ENCODE measurements at regions not wholly inside any gene's neighbourhood (a gene's known extent, or its start where the extent isn't known, plus 50 kb on each side); places are given as distances from the start of the nearest gene placed in this dataset.

DNA sequence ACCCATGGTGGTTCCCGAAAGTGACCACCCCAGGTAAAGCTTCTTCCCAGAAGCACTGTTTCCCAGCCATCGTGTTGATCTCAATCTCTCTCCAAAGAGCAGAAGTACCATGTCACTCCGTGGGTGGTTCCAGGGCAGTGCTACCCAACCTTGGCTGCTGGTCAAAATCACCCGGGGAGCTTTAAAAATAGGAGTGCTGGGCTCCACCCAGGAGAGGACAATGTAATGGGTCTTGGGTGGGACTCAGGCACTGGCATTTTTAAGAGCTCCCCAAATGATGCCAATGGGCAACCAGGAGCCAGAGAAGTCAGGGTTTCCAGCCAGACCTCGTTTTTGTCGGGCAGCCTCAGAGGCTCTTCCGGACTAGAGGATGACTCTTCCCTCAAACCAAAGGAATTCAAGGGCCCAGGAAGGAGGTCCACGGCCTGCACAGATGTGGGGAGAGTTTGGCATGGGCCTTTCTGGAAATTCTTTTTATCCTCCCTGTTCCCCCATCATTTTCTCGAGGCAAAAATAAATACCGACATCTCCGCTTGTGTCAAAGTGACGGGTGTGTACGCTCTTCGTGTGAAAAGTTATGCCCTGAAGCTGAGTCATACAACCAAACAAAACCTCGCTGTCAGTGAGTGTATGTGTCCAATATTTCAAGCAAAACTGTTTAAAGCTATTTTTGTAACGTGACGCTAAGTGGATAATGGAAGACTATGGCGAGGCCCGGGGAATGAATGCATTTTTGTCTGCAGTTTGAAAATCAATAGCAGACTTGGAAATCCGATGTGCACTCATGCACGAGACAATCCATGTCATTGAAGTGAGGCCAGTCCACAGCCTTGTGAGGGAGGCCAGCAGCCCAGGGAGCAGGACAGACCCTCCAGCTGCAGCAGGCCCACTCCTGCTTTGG, 364.1 kb downstream of the FOXL1 start:
- H3K4me1 ChIP-seq (ENCODE audit: control insufficient read depth, insufficient read depth, low read length), result no peaks in the 10 kb centered on the region
- no peak for DNase-seq (ENCODE audit: low read depth, low spot score)
- no peaks in the 10 kb centered on the region for H3K36me3 ChIP-seq (ENCODE audit: control insufficient read depth, insufficient read depth, low read length)
- H3K4me3 ChIP-seq (ENCODE audit: low read length), result no peak overlapping the region
- no peaks in the 10 kb centered on the region for H3K27me3 ChIP-seq (ENCODE audit: control insufficient read depth, insufficient read depth, low read length)
- no peak overlapping the region for H3K27ac ChIP-seq (ENCODE audit: low read length)
- H3K9me3 ChIP-seq (ENCODE audit: control insufficient read depth, insufficient read depth, low read length), result no peaks in the 10 kb centered on the region
- no CpG with 5 or more reads among the region's 21 CpGs for WGBS (ENCODE audit: insufficient coverage, insufficient read length)

DNA sequence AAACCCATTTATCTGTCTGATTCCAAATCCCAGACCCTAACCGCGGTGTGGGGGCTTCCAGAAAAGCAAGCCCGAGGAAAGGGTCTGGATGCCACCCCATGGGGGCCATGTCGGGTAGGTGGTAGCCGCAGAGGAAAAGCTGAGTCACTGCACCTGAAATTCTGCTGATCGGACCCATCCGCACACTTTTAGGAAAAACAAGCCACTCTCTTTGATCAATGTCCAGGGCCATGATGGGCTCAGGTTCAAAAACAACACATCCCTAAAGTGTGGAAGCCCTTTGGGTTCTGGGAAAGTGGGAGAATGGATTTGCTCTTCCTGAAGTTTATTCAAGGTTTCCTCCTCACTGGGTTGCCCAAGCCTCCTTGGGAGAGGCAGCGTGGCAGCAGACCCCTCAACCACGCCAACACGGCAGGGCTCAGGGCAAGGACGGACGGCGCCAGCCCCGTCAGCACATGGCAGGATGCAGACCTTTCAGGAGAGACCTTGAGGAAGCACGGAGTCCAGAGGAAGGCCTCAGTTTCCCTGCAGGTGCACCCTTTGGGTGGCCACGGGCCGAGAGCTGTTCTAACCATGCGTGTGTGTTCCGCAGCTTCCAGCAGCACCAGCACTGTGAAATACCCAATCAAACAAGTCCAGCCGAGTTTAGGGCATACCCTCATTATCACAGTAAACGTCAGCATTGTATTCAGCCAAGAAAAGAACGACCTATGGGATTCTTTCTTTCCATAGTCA, 367.0 kb downstream of the FOXL1 start:
- Histone ChIP-seq H3K4me1 (ENCODE audit: control insufficient read depth, insufficient read depth, low read length) (no peaks in the 10 kb centered on the region), H3K4me3 (ENCODE audit: low read length) (no peak overlapping the region), H3K27ac (ENCODE audit: low read length) (no peak overlapping the region), H3K9me3 (ENCODE audit: control insufficient read depth, insufficient read depth, low read length) (no peaks in the 10 kb centered on the region), H3K27me3 (ENCODE audit: control insufficient read depth, insufficient read depth, low read length) (no peaks in the 10 kb centered on the region), H3K36me3 (ENCODE audit: control insufficient read depth, insufficient read depth, low read length) (no peaks in the 10 kb centered on the region)
- no peak for DNase-seq (ENCODE audit: low read depth, low spot score)
- no CpG with 5 or more reads among the region's 22 CpGs for WGBS (ENCODE audit: insufficient coverage, insufficient read length)

DNA sequence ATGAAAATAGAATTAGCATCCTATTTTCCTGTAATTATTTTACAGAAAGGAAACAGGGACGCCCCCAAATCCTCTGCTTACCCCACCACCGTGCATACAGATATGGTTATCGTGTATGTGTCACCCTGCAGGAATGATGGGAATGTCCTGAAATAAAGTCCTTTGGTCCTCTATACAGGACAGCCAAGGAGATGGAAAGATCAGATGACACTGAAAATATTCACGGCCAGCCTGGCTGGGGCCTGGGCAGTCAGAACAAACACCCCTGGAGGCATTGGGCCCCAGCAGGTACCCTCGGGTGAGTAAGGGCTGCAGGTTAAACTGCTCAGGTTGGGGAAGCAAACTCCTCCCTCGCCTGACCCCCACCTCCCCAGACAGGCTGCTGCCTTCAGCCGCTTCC, 368.0 kb downstream of the FOXL1 start:
- no peak overlapping the region for H3K4me3 ChIP-seq (ENCODE audit: low read length)
- no peaks in the 10 kb centered on the region for H3K4me1 ChIP-seq (ENCODE audit: control insufficient read depth, insufficient read depth, low read length)
- no peak overlapping the region for H3K27ac ChIP-seq (ENCODE audit: low read length)
- DNase-seq (ENCODE audit: low read depth, low spot score), result no peak
- no peaks in the 10 kb centered on the region for H3K9me3 ChIP-seq (ENCODE audit: control insufficient read depth, insufficient read depth, low read length)
- H3K27me3 ChIP-seq (ENCODE audit: control insufficient read depth, insufficient read depth, low read length), result no peaks in the 10 kb centered on the region
- H3K36me3 ChIP-seq (ENCODE audit: control insufficient read depth, insufficient read depth, low read length), result no peaks in the 10 kb centered on the region
- no CpG with 5 or more reads among the region's 7 CpGs for WGBS (ENCODE audit: insufficient coverage, insufficient read length)

DNA sequence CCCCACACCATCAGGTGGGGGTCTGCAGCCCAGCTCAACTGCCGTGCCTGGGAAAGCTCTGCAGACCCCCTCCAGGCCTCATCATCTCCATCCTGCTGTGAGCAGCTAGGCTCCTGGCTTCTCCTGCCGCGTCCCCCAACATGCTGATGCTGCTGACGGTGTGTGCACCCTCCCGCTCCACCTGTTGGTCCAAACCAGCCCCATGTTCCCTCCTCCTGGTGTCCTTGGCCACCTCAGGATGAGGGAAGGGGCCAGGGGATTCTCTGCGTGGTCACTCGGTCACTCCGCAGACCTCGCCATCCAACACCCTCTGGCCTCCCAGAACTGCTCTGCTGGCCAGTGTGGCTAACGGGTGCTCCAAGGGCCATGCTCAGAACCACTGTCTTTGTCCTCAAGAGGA, 368.6 kb downstream of the FOXL1 start:
- Histone ChIP-seq H3K9me3 (ENCODE audit: control insufficient read depth, insufficient read depth, low read length) (no peaks in the 10 kb centered on the region), H3K4me3 (ENCODE audit: low read length) (no peak overlapping the region; the same call in 1 of the 2 replicates), H3K27me3 (ENCODE audit: control insufficient read depth, insufficient read depth, low read length) (no peaks in the 10 kb centered on the region), H3K36me3 (ENCODE audit: control insufficient read depth, insufficient read depth, low read length) (no peaks in the 10 kb centered on the region), H3K4me1 (ENCODE audit: control insufficient read depth, insufficient read depth, low read length) (no peaks in the 10 kb centered on the region), H3K27ac (ENCODE audit: low read length) (no peak overlapping the region)
- WGBS (ENCODE audit: insufficient coverage, insufficient read length), result no CpG with 5 or more reads among the region's 10 CpGs
- no peak for DNase-seq (ENCODE audit: low read depth, low spot score)

DNA sequence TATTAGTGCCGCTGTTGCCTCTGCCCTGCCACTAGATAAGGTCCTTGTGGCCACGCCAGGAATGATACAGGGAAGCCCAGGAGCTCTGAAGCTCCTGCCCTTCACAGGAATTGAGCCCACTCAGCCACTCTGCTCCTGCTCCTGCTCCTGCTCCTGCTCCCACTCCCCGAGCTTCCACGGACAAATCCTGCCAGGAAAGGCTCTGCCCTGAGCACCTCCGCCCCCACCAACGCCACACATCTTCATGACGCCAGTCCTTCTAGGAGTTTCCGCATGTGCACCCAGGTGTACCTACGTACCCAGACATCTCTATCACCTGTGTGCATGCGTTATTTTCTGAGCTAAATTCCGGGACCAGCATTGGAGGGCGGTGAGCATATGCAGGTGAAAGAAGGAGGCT, 369.1 kb downstream of the C16orf95 start:
- Histone ChIP-seq H3K36me3 (ENCODE audit: control insufficient read depth, insufficient read depth, low read length) (no peaks in the 10 kb centered on the region), H3K9me3 (ENCODE audit: control insufficient read depth, insufficient read depth, low read length) (no peaks in the 10 kb centered on the region), H3K27ac (ENCODE audit: low read length) (no peak overlapping the region), H3K4me1 (ENCODE audit: control insufficient read depth, insufficient read depth, low read length) (no peaks in the 10 kb centered on the region), H3K4me3 (ENCODE audit: low read length) (no peak overlapping the region), H3K27me3 (ENCODE audit: control insufficient read depth, insufficient read depth, low read length) (no peaks in the 10 kb centered on the region)
- no peak for DNase-seq (ENCODE audit: low read depth, low spot score)
- WGBS (ENCODE audit: insufficient coverage, insufficient read length), result no CpG with 5 or more reads among the region's 12 CpGs

DNA sequence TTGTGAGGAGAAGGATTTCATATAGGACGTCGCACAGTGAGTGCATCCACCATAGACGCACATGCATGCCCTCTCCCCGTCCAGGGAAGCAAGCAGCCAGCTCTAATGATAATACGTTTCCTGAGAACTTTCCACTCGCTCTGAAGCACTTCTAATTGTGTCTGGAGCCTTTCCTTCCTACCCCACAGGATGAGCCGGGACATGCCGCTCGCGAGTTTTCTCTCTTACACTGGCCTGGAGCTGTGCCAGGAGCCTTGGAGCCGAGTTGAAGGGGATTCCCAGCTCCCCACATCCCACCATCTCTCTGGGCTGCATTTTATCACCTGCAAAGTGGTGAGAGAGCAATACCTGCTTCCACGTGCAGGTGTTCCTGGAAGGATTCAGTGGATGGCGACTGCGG, 368.1 kb downstream of the C16orf95 start:
- H3K36me3 ChIP-seq (ENCODE audit: control insufficient read depth, insufficient read depth, low read length), result no peaks in the 10 kb centered on the region
- H3K27ac ChIP-seq (ENCODE audit: low read length), result no peak overlapping the region
- no CpG with 5 or more reads among the region's 14 CpGs for WGBS (ENCODE audit: insufficient coverage, insufficient read length)
- H3K4me3 ChIP-seq (ENCODE audit: low read length), result no peak overlapping the region
- H3K9me3 ChIP-seq (ENCODE audit: control insufficient read depth, insufficient read depth, low read length), result no peaks in the 10 kb centered on the region
- no peaks in the 10 kb centered on the region for H3K27me3 ChIP-seq (ENCODE audit: control insufficient read depth, insufficient read depth, low read length)
- DNase-seq (ENCODE audit: low read depth, low spot score), result no peak
- peaks cover under 1% of the 10 kb centered on the region; the same call in 1 of the 2 replicates for H3K4me1 ChIP-seq (ENCODE audit: control insufficient read depth, insufficient read depth, low read length)

DNA sequence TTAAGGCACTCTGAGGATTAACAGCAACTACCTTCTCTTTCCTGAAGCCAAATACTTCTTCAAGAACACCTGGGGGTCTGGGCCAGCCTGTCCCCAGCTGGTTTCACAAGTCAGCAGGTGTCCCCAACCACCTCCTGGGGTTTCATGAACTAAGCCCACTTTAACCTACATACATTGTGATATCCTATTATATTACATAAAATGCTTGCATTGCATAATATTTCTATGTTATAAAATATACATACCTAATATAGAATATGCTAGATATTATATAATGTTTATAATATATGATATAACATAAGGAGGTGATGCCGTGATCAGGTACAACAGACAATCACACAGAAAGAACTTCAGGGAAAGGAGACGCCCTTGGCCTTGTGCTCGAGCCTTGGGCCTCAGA, 367.6 kb downstream of the C16orf95 start:
- no peak for DNase-seq (ENCODE audit: low read depth, low spot score)
- no peaks in the 10 kb centered on the region for H3K36me3 ChIP-seq (ENCODE audit: control insufficient read depth, insufficient read depth, low read length)
- H3K4me1 ChIP-seq (ENCODE audit: control insufficient read depth, insufficient read depth, low read length), result peaks cover 1% of the 10 kb centered on the region; the same call in 1 of the 2 replicates
- no CpG with 5 or more reads among the region's 3 CpGs for WGBS (ENCODE audit: insufficient coverage, insufficient read length)
- H3K27ac ChIP-seq (ENCODE audit: low read length), result no peak overlapping the region
- H3K27me3 ChIP-seq (ENCODE audit: control insufficient read depth, insufficient read depth, low read length), result no peaks in the 10 kb centered on the region
- H3K9me3 ChIP-seq (ENCODE audit: control insufficient read depth, insufficient read depth, low read length), result no peaks in the 10 kb centered on the region
- H3K4me3 ChIP-seq (ENCODE audit: low read length), result no peak overlapping the region

DNA sequence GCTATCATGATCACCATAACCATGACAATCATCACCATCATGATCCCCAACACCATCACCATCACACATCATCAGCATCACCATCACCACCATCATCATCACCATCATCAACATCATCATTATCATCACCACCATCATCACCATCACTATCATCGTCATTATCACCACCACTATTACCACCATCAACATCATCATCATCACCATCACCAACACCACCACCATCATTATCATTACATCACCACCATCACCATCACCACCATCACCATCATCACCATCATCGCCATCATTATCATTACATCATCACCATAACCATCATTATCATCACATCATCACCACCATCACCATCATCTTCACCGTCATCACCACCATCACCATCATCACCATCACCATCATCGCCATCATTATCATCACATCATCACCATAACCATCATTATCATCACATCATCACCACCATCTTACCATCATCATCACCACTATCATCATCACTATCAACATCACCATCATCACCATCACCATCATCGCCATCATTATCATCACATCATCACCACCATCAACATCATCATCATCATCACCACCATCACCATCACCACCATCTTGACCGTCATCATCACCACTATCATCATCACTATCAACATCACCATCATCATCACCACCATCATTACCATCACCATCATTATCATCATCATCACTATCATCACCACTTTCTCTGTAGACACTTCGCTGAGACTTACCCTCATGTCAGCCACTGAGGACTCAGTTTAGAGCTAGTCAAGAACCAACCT, 366.0 kb downstream of the C16orf95 start:
- H3K4me1 ChIP-seq (ENCODE audit: control insufficient read depth, insufficient read depth, low read length), result peaks cover 1% of the 10 kb centered on the region; the same call in 1 of the 2 replicates
- H3K27me3 ChIP-seq (ENCODE audit: control insufficient read depth, insufficient read depth, low read length), result no peaks in the 10 kb centered on the region
- no peak overlapping the region for H3K4me3 ChIP-seq (ENCODE audit: low read length)
- 100% methylated on average over 5 of the region's 7 CpGs for WGBS (ENCODE audit: insufficient coverage, insufficient read length)
- no peak for DNase-seq (ENCODE audit: low read depth, low spot score)
- H3K9me3 ChIP-seq (ENCODE audit: control insufficient read depth, insufficient read depth, low read length), result no peaks in the 10 kb centered on the region
- no peak overlapping the region for H3K27ac ChIP-seq (ENCODE audit: low read length)
- no peaks in the 10 kb centered on the region for H3K36me3 ChIP-seq (ENCODE audit: control insufficient read depth, insufficient read depth, low read length)

DNA sequence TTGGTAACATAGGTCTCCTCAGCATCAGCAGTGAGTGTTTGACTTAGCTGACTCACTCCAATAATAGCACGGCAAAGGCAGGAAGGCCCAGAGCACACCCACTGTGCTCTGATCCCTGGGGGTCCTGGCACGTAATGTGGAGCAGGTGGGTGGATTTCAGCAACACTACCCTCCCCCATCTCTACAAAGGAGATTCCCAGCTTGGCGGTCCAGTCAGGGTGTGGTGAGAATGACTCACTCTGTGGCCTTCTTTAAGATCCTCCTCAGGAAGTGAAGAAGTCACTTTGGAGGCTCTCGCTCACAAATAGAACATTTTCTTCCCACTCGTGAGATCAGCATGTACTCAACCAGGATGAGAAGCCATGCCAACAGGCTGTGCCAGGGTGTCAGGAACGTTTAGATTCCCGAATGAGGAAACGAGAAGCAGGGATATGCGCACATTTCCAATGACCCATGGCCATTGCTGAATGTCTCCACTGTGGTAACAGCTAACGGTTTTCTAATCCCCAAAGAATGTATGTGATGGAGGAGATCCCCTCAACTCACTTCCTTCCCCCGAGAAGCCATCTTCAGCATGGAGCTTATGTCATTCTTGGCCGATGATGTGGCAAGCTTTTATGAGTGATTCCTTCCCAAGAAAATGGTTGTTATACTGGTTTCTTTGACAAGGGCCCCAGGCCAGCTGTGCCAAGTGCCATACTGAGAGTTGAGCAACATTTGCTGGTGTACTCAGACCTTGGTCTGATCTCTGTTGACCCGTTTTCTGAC, 365.2 kb downstream of the C16orf95 start:
- Histone ChIP-seq H3K4me1 (ENCODE audit: control insufficient read depth, insufficient read depth, low read length) (peaks cover 1% of the 10 kb centered on the region; the same call in 1 of the 2 replicates), H3K27me3 (ENCODE audit: control insufficient read depth, insufficient read depth, low read length) (no peaks in the 10 kb centered on the region), H3K9me3 (ENCODE audit: control insufficient read depth, insufficient read depth, low read length) (no peaks in the 10 kb centered on the region), H3K27ac (ENCODE audit: low read length) (no peak overlapping the region), H3K36me3 (ENCODE audit: control insufficient read depth, insufficient read depth, low read length) (no peaks in the 10 kb centered on the region), H3K4me3 (ENCODE audit: low read length) (no peak overlapping the region)
- no peak for DNase-seq (ENCODE audit: low read depth, low spot score)
- WGBS (ENCODE audit: insufficient coverage, insufficient read length), result no CpG with 5 or more reads among the region's 13 CpGs

DNA sequence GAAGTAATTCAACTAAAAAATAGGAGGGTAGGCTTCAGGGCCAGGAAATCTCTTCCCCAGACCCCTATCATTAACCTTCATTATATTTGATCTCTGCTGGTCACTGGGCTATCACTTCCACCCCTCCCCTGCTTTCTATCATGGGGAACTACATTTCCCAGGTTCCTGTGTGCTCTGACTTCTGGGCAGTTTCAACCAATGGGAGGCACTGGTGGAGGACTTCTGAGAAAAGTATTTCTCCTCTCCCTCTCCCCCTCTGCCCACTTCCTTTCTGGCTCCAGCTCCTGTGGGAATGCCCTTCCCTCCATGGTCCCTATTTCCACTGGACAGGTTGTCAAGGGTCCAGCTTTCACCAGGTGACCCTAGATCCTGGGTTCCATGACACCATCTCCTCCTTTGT, 364.4 kb downstream of the C16orf95 start:
- Histone ChIP-seq H3K27me3 (ENCODE audit: control insufficient read depth, insufficient read depth, low read length) (no peaks in the 10 kb centered on the region), H3K27ac (ENCODE audit: low read length) (no peak overlapping the region), H3K36me3 (ENCODE audit: control insufficient read depth, insufficient read depth, low read length) (no peaks in the 10 kb centered on the region), H3K9me3 (ENCODE audit: control insufficient read depth, insufficient read depth, low read length) (no peaks in the 10 kb centered on the region), H3K4me1 (ENCODE audit: control insufficient read depth, insufficient read depth, low read length) (peaks cover 1% of the 10 kb centered on the region; the same call in 1 of the 2 replicates), H3K4me3 (ENCODE audit: low read length) (no peak overlapping the region)
- DNase-seq (ENCODE audit: low read depth, low spot score), result no peak

All from iPS DF 6.9 (cell line).